Spleen (tissue), 11 donors: ENCODE measurements at regions not wholly inside any gene's neighbourhood (a gene's known extent, or its start where the extent isn't known, plus 50 kb on each side); places are given as distances from the start of the nearest gene placed in this dataset.

Source experiments
- DNase-seq: peaks from one replicate; pipeline ENCODE4 v3.0.0-alpha.2; 2020
- H3K27ac ChIP-seq, 8 donors: fragments of 200-600 bp; sonication (generic) in 7 of 8; 1 replicate in 4 of 8; 2 replicates in 4 of 8; pipeline versions ENCODE4 v1.5.0 to v1.8.0; 2016 to 2021; ENCODE audit warnings: inconsistent platforms in 4 of 8, mild to moderate bottlenecking in 4 of 8, moderate library complexity in 1 of 8
- H3K27me3 ChIP-seq, 7 donors: fragments of 200-600 bp; sonication (generic) in 6 of 7; replicated peaks in 1 of 7; 1 replicate in 4 of 7; 2 replicates in 3 of 7; pipeline versions ENCODE4 v1.5.0 to v1.8.0; 2016 to 2021; ENCODE audit warnings: inconsistent platforms in 3 of 7, mild to moderate bottlenecking in 1 of 7
- H3K36me3 ChIP-seq, 6 donors: fragments of 200-600 bp; sonication (generic) in 5 of 6; 1 replicate in 4 of 6; 2 replicates in 2 of 6; pipeline versions ENCODE4 v1.5.0 to v1.8.0; 2016 to 2021; ENCODE audit warnings: inconsistent platforms in 2 of 6
- H3K4me1 ChIP-seq, 6 donors: fragments of 200-600 bp; sonication (generic) in 5 of 6; 1 replicate in 3 of 6; 2 replicates in 3 of 6; pipeline versions ENCODE4 v1.5.0 to v1.8.0; 2016 to 2021; ENCODE audit warnings: inconsistent platforms in 3 of 6
- H3K4me3 ChIP-seq, 8 donors: fragments of 200-600 bp; sonication (generic) in 7 of 8; 1 replicate in 4 of 8; 2 replicates in 4 of 8; pipeline versions ENCODE4 v1.5.0 to v1.8.0; 2016 to 2021; ENCODE audit warnings: inconsistent platforms in 4 of 8, mild to moderate bottlenecking in 4 of 8, moderate library complexity in 2 of 8
- H3K9me3 ChIP-seq, 8 donors: fragments of 200-600 bp; sonication (generic) in 7 of 8; 1 replicate in 4 of 8; 2 replicates in 4 of 8; pipeline versions ENCODE4 v1.5.0 to v1.8.0; 2016 to 2021; ENCODE audit warnings: inconsistent platforms in 4 of 8
- POLR2A ChIP-seq, 3 donors: fragments of 450-650 bp; IDR thresholded peaks; one replicate each; pipeline ENCODE4 v1.5.1; 2017; ENCODE audit warnings: antibody characterized with exemption in 3 of 3, mild to moderate bottlenecking in 1 of 3
- POLR2AphosphoS5 ChIP-seq, 3 donors: sonication (generic); formaldehyde crosslinking; IDR thresholded peaks; one replicate each; pipeline ENCODE4 v1.5.1; 2017; ENCODE audit warnings: antibody characterized with exemption in 3 of 3
- WGBS, 5 donors: extraction: QIAGEN DNeasy Blood & Tissue Kit in 3 of 5; methylation state at CpG; one replicate each; pipeline versions ENCODE4 v1.1.5 to v1.1.7; 2013 to 2018; 5-methylcytosine and 5-hydroxymethylcytosine counted together
- intact Hi-C: fragments of 100-400 bp; cut with DNase I; formaldehyde crosslinking; loops from one replicate; pipeline ENCODE4 v1.15.0; 2023; ENCODE audit warnings: low total_unique reads
- TF ChIP-seq, protein P1 (sequence below), 11 experiments: fragments of 200-600 bp in 7 of 11; fragments of 450-650 bp in 4 of 11; sonication (generic) in 4 of 11; IDR thresholded peaks in 8 of 11; conservative IDR thresholded peaks in 3 of 11; 1 replicate in 7 of 11; 2 replicates in 4 of 11; pipeline versions ENCODE4 v1.4.0 to v1.8.0; 2016 to 2021; ENCODE audit warnings: antibody characterized with exemption in 11 of 11, inconsistent platforms in 4 of 11, mild to moderate bottlenecking in 1 of 11
- donor health status: healthy with polysubstance abuse.
- donor health status: DM: no; HTN: no; CAD: no; lungs with moderate emphysema.
- donor health status: DM: no; HTN: no; CAD: no.
- donor health status: Bipolar disorder and iron deficiency.
- donor health status: healthy.
- donor health status: DM: no; HTN: no; CAD: no.
- donor health status: DM: yes; HTN: yes; CAD: no.

DNA sequence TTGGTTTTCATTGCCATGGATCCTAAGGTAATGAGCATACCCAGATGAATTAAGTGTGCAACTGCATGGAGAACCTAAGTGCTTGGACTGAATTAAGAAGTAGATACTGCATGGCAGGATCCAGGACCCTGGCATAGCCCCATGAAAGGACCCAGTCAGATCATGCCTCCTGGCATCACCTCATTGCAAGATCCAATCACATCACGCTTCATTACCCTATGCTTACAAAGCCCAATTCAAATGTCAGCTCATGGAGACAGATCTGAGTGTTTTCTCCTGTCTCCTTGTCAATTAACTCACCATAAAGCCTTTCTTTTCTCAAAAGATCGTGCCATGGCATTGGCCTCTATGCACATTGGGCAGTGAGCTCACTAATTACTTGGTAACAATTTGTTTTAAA is 519.8 kb upstream of the ZNF804A start:
- H3K27ac ChIP-seq = no peak overlapping the region
- H3K36me3 ChIP-seq = no peaks in the 10 kb centered on the region
- H3K27me3 ChIP-seq = no peaks in the 10 kb centered on the region
- WGBS, 5 donors = 66 to 84% (median 77%) methylated on average over 2 of the region's 2 CpGs
- no peak overlapping the region for H3K4me3 ChIP-seq
- no peaks in the 10 kb centered on the region for H3K9me3 ChIP-seq
- H3K4me1 ChIP-seq = no peaks in the 10 kb centered on the region
- DNase-seq = no peak
- intact Hi-C loops = no loop called here
- TF ChIP-seq POLR2AphosphoS5 (IDR thresholded peaks at IDR 0.05) = no peak
- TF ChIP-seq, protein P1, sequence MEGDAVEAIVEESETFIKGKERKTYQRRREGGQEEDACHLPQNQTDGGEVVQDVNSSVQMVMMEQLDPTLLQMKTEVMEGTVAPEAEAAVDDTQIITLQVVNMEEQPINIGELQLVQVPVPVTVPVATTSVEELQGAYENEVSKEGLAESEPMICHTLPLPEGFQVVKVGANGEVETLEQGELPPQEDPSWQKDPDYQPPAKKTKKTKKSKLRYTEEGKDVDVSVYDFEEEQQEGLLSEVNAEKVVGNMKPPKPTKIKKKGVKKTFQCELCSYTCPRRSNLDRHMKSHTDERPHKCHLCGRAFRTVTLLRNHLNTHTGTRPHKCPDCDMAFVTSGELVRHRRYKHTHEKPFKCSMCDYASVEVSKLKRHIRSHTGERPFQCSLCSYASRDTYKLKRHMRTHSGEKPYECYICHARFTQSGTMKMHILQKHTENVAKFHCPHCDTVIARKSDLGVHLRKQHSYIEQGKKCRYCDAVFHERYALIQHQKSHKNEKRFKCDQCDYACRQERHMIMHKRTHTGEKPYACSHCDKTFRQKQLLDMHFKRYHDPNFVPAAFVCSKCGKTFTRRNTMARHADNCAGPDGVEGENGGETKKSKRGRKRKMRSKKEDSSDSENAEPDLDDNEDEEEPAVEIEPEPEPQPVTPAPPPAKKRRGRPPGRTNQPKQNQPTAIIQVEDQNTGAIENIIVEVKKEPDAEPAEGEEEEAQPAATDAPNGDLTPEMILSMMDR (IDR thresholded peaks at IDR 0.05 in 8 of 11, conservative IDR thresholded peaks at IDR 0.05 in 3 of 11) = no peak
- no peak for TF ChIP-seq POLR2A (IDR thresholded peaks at IDR 0.05)

DNA sequence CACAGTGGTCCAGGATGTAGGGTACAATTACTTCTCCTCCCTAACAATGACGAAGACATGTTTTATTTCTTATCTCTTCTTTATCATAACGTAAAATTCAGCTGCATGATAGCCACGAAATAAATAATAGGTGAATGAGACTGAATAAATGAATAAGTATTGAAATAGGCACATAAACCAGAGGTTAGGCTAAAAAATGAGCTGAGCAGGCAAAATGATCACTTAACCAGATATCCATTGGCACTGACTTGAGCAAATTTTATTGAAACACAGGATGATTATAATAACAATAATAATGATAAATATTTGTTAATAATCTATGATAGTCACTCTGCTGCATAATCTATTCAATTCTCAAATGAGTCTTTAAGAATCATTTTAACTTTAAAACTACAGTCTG is 506.9 kb upstream of the ZNF804A start:
- DNase-seq = no peak
- 74 to 86% (median 76%) methylated on average over 3 of the region's 3 CpGs for WGBS, 5 donors

DNA sequence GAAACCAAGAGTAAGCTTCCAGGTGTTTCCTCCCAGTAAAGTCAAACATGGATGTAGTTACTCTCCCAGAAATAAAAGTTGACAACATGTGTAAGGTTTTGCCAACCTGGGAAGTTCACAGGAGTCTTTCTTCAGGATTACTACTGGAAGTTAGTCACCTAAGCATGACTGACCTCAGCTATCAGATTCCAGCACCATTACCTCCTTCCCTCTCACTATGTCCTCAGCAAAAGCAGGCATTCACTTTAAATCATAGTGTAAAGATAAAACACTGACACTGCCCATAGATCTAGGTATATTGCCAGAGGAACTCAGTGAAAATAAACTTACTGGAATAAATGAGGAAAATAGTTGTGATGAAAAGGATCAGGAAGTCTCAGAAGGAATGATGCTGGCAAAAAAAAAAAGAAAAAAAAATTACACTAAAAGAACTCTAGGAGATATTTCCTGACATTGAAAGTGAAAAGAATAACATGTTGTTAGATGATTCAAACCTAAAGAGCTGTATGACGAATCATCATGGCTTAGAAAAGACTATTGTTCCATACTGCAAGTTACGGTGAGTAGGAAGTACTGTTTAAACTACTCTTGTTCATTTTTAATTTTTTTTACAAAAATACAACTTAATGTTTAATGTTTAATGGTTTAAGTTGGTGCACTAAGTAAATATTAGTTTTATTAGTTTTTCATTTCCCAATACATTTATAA is 484.5 kb upstream of the ZNF804A start:
- no peak for TF ChIP-seq POLR2AphosphoS5 (IDR thresholded peaks at IDR 0.05)
- TF ChIP-seq POLR2A (IDR thresholded peaks at IDR 0.05) = no peak
- TF ChIP-seq, protein P1 (IDR thresholded peaks at IDR 0.05 in 8 of 11, conservative IDR thresholded peaks at IDR 0.05 in 3 of 11) = no peak
- Histone ChIP-seq H3K4me3 (no peak overlapping the region), H3K9me3 (no peaks in the 10 kb centered on the region), H3K27me3 (no peaks in the 10 kb centered on the region), H3K4me1 (no peaks in the 10 kb centered on the region), H3K27ac (no peak overlapping the region), H3K36me3 (no peaks in the 10 kb centered on the region)
- no peak for DNase-seq
- intact Hi-C loops = no loop called here
- WGBS, 5 donors = 51 to 79% (median 63%) methylated on average over 2 of the region's 2 CpGs

More for the DNA sequence above, 506.9 kb upstream of the ZNF804A start:
- H3K4me1 ChIP-seq = no peaks in the 10 kb centered on the region
- H3K36me3 ChIP-seq = no peaks in the 10 kb centered on the region
- H3K27ac ChIP-seq = no peak overlapping the region
- peaks cover 0 to 8% (median 0%) of the 10 kb centered on the region in 8 donors for H3K9me3 ChIP-seq
- H3K27me3 ChIP-seq = no peaks in the 10 kb centered on the region
- TF ChIP-seq, protein P1 (IDR thresholded peaks at IDR 0.05 in 8 of 11, conservative IDR thresholded peaks at IDR 0.05 in 3 of 11) = no peak
- no peak for TF ChIP-seq POLR2AphosphoS5 (IDR thresholded peaks at IDR 0.05)
- no peak for TF ChIP-seq POLR2A (IDR thresholded peaks at IDR 0.05)
- intact Hi-C loops = no loop called here
- H3K4me3 ChIP-seq = no peak overlapping the region

DNA sequence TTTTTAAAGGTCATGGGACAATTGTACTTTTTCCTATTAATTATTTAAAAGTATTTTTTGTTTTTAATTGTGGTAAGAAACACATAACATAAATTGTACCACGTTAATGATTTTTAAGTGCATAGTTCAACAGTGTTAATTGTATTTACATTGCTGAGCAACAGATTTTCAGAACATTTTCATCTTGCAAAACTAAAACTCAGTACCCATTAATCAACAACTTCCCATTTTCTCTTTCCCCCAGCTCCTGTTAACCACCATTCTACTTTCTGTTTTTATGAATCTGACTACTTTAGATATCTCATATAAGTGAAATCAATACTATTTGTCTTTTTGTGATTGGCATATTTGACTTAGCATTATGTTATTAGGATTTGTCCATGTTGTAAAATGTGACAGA is 483.9 kb upstream of the ZNF804A start:
- 37 to 50% (median 47%) methylated on average over 1 of the region's 1 CpG for WGBS, 5 donors

More for the DNA sequence above, 483.9 kb upstream of the ZNF804A start:
- Histone ChIP-seq H3K27ac (no peak overlapping the region), H3K4me1 (no peaks in the 10 kb centered on the region), H3K36me3 (no peaks in the 10 kb centered on the region), H3K4me3 (no peak overlapping the region), H3K27me3 (no peaks in the 10 kb centered on the region), H3K9me3 (no peaks in the 10 kb centered on the region)
- intact Hi-C loops = no loop called here
- TF ChIP-seq POLR2A (IDR thresholded peaks at IDR 0.05) (no peak), POLR2AphosphoS5 (IDR thresholded peaks at IDR 0.05) (no peak)
- TF ChIP-seq, protein P1 (IDR thresholded peaks at IDR 0.05 in 8 of 11, conservative IDR thresholded peaks at IDR 0.05 in 3 of 11) = no peak
- DNase-seq = no peak
